ENCODE measurements at regions not wholly inside any gene's neighbourhood (a gene's known extent, or its start where the extent isn't known, plus 50 kb on each side); places are given as distances from the start of the nearest gene placed in this dataset.

- no peak for DNase-seq
Measured at GRCh38 chr4:125365731-125366130, 51.0 kb downstream of the FAT4 start.

DNA sequence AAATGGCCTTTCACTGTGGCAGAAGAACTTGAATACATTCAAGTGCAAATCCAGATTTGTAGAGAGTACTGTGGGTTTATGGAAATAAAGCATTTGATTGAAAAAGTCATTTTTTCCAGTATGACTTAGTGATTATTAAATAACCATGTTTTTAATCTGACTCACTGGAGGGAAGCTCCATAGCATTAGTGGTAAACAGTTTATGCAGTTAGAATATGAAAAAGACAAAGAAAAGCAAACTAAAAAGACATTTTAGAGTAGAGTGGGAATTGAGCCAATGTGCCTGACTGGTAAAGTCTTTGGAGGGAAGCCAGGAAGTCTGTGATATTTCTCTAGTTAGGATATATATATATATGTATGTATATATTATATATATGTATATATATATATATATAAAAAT lies 53.4 kb downstream of the FAT4 start:
- DNase-seq: no peak

GRCh38 chr4:125368671-125369081 lies 53.9 kb downstream of the FAT4 start:
- no peak for DNase-seq

DNA sequence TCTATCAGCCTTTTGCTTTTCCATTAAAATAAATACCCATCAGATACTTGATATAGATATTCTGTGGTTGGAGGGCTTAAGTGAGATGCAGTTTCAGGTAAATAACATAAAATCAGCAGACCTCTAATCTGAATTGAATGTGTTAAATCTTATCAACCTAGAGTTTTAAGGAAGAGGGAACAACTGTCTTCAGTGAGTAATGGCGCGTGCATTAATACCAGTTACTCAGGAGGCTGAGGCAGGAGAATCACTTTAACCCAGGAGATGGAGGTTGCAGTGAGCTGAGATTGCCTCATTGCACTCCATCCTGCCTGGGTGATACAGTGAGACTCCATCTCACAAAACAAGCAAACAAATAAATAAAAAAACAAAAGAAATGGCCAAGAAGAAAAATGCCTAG lies 54.3 kb downstream of the FAT4 start:
- DNase-seq: no peak

DNA sequence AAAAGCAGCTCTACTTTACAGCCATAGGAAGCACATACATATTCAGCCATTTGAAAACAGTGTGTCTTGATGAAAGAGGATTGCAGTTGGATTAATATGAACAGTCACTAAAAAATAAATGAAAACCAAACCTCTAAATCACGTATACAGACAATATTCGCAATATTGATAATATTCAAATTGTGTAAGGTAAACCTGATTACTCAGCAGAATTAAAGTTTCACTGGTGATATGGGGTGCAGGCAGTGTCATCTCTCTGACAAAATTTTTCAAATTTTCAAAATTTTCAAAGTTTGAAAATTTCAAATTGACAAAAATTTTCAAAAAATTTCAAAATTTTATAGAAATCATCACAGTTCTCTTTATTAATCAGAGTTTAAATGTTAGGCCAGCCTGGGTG lies 55.7 kb downstream of the FAT4 start:
- DNase-seq: no peak

GRCh38 chr4:125382995-125383394 lies 68.2 kb downstream of the FAT4 start:
- DNase-seq: no peak

DNA sequence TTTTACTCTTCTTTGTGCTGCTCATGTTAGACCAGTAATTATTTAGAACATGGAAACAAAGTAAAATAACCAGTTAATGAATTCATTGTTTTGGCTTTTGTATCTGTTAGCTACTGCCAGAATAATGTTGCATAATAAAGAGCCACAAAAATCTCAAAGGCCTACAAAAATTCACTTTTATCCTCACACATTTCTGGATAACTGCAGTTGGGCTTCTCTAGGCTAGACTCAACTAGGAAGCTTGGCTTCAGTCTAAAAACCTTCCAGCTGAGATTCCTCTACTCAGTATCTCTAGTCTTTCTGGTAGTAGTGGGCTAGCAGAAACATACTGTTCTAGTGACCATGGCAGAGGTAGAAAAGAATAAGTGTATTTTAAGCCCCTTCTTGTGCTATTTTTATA lies 73.0 kb downstream of the FAT4 start:
- DNase-seq: no peak

DNA sequence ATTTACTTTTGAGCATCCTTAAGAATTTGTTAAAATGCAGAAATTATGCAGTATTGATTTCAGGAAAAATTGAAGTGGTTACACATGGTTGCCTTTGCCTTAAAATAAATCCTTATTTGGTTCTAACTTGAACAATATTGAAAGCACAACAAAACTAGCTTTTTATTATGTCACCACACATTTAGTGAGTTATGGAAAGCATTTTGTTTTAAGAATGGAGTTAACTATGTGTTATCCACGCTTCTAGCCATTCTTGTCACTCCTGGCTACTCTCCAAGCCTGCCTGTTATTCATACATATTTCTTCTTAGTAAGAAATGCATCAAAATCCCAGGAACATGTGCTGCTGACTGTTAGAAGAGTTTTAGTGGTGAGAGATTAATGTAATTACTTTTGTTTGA lies 73.9 kb downstream of the FAT4 start:
- no peak for DNase-seq

- DNase-seq: no peak
Measured at GRCh38 chr4:125389713-125390112, 75.0 kb downstream of the FAT4 start.

DNA sequence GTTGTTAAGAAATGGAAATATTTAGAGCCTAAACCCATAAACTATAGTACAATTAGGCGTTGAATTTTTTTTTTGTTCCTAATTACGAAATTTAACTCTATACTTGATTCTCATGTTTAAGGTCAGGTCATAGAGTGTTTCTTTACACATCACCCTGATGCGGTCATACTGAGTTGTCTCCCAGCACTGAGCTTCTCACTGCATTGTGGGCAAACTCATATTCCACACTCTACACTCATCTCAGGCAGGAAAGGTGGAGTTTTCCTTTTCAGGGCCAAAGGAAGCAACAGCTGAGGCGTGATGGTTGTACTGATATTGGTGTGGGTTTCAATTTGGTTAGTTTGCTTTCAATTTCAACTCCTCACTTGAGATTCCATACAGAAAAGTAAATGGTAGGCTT lies 75.4 kb downstream of the FAT4 start:
- no peak for DNase-seq

DNA sequence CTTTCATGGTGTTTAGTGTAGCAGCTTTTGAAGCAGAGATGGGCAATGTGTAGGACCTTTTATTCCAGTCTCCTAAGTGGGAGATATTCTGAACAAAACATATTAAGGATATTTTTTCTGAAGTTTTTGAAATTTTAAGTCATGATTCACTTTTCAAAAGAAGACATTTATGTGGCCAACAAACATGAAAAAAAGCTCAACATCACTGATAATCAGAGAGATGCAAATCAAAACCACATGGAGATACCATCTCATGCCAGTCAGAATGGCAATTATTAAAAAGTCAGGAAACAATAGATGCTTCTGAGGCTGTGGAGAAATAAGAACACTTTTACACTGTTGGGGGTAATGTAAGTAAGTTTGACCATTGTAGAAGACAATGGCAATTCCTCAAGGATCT lies 76.0 kb downstream of the FAT4 start:
- DNase-seq: no peak

GRCh38 chr4:125392694-125393093 lies 77.9 kb downstream of the FAT4 start:
- DNase-seq: no peak

DNA sequence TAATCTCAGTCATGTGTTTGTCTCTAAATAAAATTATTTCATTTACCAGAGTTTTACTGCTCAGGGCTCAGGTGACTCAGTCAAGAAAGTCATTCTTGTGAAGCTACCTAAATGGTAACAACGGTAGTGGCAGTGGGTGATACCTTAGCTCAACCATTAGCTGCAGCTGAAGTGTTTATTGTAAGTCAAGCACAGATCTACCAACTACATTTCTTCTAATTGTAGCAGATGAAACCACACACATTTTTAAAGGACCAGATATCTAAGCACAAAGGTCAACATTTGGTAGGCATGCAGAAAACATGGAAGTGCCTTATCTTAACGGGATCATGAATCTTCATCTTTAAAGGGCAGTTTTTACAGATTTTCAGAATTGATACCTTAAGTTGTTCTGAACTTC lies 79.1 kb downstream of the FAT4 start:
- no peak for DNase-seq

GRCh38 chr4:125397226-125397625 lies 82.5 kb downstream of the FAT4 start:
- DNase-seq: no peak

DNA sequence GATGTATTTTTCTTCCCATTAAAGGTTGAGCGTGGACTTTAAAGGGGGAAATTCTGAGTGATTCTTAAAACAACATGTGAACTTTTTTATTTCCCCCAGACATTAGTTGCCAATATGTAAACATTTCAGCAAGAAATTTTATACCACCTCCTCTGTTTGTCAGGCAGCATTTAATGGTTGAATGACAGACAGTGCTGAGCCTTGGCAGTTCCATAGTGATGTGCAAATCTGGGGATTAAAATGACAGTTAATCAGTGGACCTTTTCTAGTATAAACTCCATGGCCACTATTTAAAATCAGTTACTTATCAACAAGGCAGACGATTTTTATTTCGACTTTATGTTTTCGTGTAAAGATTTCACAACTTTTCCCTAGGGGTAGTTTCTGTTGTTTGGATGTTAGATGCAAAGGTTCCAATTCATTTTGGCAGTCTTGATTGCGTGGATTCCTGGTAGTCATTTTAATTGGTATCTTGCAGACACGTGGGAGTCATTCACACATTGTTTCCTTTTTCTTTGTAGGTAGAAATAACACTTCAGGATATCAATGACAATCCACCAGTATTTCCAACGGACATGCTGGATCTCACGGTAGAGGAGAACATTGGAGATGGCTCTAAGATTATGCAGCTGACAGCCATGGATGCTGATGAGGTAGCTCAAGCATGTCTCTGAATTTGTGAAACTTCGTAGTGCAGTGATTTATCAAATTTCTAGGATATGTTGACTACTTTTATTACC lies 83.7 kb downstream of the FAT4 start:
- DNase-seq: no peak

- no peak for DNase-seq
Measured at GRCh38 chr4:125400756-125401155, 86.0 kb downstream of the FAT4 start.

DNA sequence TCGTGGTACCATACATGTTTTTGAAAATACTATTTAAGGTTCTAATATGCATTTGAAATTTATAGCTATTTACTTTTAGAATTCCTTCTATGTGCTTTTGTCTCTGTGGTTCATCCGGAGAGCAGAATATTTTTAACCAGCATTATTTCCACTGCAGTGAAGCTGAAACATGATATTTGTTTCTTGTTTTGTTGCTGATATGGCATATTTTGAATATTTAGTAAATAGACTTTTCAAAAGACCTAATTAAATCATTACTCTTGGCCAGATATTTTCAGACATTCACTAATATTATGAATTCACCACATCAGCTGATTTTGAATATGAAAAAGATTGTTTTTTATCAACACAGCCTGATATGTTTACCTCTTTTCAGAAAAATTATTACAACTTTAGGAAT lies 87.0 kb downstream of the FAT4 start:
- DNase-seq: no peak

GRCh38 chr4:125420526-125420925 lies 105.8 kb downstream of the FAT4 start:
- DNase-seq: no peak

DNA sequence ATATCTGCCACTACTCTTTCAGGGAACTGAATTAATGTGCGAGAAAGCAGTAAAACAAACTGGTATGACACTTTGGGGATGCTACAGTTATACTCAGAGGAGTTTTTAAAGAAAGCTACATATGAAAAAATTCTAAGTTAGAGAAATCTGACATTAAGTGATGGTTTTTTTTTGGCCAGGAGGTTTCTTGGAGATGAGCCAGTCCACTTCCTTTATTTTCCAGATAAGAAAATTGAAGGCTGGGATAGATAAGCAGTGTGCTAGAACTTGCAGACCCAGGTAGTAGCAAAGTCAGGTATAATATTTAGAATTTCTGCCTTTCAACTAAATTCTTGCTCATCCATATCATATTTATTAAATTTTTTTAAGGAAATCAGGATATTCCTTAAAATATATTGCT lies 106.8 kb downstream of the FAT4 start:
- DNase-seq: no peak

DNA sequence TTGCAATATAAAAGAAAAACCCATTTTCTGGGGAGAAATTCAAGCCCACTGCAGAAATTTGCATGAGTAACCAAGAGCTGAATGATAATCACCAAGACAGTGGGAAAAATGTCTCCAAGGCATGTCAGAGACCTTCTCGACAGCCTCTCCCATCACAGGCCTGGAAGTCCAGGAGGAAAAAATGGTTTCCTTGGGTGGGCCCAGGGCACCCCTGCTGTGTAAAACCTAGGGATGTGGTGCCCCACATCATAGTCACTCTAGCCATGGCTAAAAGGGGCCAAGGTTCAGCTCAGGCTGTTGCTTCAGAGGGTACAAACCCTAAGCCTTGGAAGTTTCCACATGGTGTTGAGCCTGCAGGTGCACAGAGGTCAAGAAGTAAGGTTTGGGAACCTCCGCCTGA lies 108.4 kb downstream of the FAT4 start:
- DNase-seq: no peak

DNA sequence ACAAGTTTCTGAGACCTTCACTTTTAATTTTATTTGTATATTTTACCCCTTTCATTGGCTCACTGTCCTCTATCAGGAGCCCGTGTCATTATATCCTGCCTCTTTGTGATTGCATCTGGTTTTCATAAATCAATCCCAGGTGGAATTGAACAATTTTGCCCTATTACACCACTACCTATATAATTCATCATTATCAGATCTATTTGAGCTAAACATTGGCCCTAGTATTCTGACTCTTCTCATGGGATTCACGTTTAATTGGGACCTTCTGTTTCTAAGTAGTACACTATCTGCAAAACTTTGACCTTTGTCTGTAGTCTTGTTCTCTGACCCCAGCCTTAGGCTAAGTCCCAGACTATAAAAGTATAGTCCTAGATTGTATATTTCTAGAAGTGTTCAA lies 114.1 kb downstream of the FAT4 start:
- no peak for DNase-seq

DNA sequence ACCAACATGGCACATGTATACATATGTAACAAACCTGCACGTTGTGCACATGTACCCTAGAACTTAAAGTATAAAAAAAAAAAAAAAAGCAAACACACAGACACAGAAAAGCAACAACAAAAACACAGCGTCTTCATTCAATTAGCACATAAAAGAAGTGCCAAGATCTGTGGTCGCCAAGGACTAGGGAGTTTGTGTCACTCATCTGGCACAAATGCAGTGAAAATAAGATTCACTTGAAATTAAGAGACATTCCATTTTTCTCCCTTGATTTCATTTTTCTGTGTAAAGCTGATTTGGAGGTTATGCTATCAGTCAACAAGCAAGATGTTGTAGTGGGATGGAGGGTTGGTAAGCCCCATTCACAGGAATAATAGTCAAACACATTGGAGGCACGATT lies 115.3 kb downstream of the FAT4 start:
- no peak for DNase-seq

DNA sequence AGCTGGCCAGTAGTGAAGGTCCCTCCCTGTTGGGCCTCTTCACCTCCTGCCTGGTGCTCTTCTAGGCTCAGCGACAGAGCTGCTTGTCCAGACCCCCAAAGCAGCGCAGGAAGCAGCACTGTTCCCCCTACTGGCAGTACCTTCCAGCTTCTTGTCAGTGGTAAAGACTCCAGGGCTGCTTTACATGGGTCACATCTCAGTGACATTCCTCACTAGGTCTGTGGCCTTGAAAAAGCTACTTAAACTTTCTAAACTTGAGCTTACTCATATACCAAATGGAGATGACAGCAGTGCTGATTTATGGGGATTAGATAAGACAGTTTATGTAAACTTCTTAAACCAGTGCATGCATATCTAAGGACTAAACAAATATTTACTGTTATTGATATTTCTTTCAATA lies 117.3 kb downstream of the FAT4 start:
- no peak for DNase-seq

- no peak for DNase-seq
Measured at GRCh38 chr4:125433453-125433852, 118.7 kb downstream of the FAT4 start.

- no peak for DNase-seq
Measured at GRCh38 chr4:125434136-125434535, 119.4 kb downstream of the FAT4 start.

GRCh38 chr4:125440814-125441213 lies 126.1 kb downstream of the FAT4 start:
- no peak for DNase-seq

All from NCI-H146 (cell line).